HG03565 (cell line): ENCODE measurements at regions not wholly inside any gene's neighbourhood (a gene's known extent, or its start where the extent isn't known, plus 50 kb on each side); places are given as distances from the start of the nearest gene placed in this dataset.

ENCODE experiments used
- ATAC-seq: cut with Tn5 transposase; IDR thresholded peaks from one replicate; pipeline ENCODE4 v1.9.1; 2021; ENCODE audit warnings: mild to moderate bottlenecking, moderate library complexity; ENCODE audit not compliant: unreplicated experiment

- no peak for ATAC-seq
These were observed 133.1 kb upstream of the SPDL1 start for GRCh38 chr5:169450464-169450863.

- no peak for ATAC-seq
These were observed 134.7 kb upstream of the SPDL1 start for GRCh38 chr5:169448826-169449225.

- ATAC-seq, result no peak
These were observed 138.4 kb upstream of the SPDL1 start for GRCh38 chr5:169445191-169445590.

GRCh38 chr5:169442913-169443784 lies 140.4 kb upstream of the SPDL1 start:
- ATAC-seq, result no peak

DNA sequence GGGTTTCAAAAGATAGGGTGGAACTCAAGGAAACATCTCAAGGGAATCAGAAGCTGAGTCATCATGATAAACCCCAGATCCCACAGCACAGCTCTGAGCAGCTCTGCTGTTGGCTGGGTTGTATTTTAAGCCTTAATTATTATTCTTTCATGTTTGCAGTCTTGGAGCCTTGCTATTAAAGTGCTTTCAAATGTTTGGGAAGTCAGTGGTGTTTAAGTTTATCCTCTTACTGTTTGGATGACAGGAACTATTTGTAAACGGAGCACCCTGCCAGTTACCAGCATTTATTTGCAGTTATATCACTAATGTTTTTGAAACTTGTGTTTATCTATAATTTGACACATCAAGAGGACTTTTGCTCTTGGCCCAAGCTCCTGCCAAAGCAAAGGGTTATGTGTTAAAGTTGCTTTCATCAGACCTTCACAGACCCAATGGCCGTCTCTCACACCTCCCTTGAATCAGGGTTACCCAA lies 141.1 kb upstream of the SPDL1 start:
- ATAC-seq, result no peak

DNA sequence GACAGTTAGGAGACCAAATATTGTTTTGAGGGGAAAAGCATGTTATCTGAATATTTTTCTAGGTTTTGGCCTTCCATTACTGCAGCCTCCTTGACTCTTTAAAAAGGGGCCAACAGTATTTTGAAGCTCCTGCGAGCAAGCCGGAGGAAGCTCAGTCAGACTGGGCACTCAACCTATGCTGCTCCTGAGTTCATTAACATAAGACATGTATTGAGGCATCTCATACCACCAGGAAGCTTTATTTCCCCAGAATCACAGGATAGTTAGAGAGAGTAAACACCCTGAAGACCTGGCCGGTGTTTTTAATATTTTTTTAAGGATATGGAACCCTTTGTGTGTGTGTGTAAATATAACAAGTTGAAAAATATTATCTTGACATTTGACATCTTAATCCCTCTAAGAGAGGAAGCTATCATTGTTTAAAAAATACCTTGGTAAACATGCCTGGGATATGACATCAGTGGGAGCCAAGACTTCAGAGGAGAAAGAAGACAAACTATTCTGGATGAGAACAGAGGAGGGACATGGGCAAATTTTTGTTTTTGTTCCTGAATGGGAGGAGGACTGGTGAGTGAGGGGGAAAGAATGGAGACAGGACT lies 139.3 kb upstream of the SLIT3 start:
- ATAC-seq, result no peak

DNA sequence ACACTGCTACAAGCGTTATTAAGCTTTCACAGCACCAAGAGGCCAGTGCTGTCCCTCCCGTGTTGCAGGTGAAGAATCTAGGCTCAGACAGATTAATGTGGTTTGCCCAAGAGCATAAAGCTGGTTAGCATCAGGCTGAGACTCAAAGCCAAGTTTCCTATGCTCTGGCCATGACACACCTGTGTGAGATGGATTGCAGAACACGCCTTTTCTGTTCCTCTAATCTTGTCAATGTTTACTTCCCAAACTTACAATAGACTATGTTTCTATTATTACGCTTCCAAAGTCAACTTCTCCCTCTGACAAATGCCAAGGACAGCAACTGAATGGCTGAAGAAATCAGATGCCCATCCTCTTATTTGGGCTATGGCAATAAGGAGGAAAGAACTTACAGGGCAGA lies 138.4 kb upstream of the SLIT3 start:
- no peak for ATAC-seq

DNA sequence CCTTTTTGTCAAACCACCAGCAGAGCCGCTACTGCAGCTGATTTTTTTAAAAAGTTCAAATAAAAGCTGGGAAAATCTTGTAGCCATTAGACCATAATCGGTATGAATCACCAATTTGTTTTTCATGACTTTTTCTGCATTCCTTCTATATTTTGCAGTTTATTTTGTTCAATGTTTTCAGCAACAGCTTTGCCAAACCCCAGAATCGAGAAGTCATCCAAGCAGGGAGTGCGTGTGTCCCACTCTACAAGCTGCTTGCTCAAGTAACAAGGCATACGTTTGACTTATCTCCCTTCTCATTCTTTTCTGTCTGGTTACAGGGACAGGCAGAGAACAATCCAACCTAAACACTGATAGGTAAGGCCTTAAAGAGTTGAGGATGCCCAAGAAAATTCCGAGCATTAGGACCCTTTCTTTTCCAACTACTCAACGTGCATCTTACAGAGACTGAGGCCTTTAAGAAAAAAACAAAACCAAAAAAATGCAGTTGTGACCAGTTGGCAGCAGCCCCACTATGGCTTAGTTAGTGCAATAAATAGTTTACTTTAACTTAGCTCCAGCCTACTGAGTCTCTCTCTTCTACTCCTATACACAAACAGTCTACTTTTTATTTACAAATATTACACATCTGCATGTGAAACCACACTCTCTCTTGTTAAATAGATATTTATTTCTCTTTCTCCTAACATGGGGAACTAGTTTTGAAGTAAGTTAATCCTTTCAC lies 134.7 kb upstream of the SLIT3 start:
- no peak for ATAC-seq

DNA sequence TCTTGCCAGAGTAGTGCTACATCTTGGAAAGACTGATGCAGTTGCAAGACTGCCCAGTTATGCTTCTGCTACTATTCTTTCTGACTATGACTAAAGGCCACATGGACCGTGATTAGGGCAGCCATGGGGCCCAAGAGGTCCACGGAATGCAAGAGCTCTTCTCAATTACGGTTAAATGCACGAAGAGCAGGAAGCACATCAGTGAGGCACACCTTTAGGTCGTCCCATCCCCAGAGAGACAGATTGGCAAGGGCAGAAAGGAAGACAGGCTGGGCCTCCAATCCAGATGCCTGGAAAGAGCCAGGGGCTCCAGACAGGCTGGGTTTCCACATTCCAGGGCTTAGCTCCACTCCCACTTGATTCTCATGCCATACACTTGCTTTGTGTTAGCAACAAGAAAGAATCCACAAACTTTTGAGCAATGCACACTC lies 132.3 kb upstream of the SLIT3 start:
- ATAC-seq, result no peak

GRCh38 chr5:169431386-169431785 lies 130.4 kb upstream of the SLIT3 start:
- ATAC-seq, result no peak

- ATAC-seq, result no peak
These were observed 129.7 kb upstream of the SLIT3 start for GRCh38 chr5:169430671-169431070.

- no peak for ATAC-seq
These were observed 128.1 kb upstream of the SLIT3 start for GRCh38 chr5:169429044-169429443.

DNA sequence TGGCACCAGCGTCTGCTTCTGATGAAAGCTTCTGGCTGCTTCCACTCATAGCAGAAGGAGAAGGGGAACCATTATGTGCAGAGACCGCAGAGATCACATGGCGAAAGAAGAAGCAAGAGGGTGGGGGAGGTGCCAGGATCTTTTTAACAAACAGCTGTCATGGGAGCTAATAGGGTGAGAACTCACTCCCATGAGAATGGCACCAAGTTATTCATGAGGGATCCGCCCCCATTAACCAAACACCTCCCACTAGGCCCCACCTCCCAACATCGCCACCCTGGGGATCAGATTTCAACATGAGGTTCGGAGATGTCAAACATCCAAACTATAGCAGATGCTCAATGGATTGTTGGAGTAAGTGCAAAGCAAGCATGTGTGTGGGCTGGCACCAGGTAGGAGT lies 125.8 kb upstream of the SLIT3 start:
- ATAC-seq, result no peak

DNA sequence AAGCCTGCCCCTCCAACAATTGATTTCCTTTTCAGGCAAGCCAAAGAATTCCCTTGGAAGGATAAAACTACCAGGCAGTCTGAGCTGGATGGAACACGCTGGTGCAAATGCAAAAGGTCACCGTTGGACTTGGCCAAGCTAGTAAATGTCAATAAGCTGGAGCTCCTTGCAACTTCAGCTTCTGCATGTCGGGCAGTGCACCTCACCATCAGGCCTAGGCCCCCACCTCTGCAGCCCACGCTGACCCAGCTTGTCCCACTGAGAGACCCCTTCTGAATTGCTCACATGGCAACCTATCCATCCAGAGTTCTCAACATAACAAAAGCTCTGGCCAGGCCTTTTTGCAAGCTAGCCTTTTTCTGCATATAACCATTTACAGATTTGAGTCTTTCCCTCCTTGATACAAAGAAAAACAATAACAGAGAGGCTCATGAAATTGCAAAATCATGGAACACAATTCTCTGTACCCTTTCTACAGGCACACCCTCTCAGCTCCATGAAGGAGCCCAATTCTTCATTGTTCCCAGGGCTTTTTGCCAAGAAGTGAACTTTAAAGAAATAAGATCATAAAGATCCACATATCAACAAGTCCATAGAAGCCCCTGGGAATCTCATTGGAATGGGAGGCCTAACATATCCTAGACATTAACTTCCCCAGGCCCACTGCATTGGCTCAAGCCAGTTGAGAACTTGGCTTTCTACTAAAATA lies 123.9 kb upstream of the SLIT3 start:
- ATAC-seq, result no peak

- ATAC-seq, result no peak
These were observed 123.3 kb upstream of the SLIT3 start for GRCh38 chr5:169424279-169424655.

DNA sequence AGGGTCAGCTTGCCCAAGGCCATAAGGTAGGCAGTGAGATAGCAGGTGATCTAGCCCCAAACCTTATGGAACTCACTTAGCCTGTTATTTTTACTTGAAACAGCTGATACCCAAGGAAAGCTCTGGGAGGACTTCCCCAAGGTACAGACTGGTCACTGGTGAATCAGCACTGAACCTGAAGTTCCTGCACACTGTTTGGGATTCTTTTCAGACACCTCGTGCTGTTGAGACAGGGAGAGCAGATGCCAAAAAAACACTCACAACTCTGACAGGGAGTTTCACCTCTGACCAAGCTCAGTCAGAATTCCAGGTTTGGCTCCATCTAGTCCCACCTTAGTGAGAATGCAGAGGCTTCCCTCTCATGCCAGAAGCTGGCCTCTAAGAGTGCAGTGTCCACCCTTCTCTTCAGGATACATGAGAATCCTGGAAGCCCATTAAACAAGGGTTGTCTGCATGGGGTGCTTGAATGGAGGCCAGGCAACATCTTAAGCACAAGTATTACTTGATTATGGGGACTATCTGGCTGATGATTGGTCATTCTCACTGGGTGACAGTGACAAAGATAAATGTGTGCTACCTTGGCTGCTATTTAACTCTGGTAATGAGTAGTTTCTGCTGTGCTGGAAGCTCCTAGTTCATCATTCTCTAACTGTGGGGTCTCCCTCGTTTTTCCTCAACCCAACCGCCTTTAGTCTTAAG lies 122.8 kb upstream of the SLIT3 start:
- ATAC-seq, result no peak

DNA sequence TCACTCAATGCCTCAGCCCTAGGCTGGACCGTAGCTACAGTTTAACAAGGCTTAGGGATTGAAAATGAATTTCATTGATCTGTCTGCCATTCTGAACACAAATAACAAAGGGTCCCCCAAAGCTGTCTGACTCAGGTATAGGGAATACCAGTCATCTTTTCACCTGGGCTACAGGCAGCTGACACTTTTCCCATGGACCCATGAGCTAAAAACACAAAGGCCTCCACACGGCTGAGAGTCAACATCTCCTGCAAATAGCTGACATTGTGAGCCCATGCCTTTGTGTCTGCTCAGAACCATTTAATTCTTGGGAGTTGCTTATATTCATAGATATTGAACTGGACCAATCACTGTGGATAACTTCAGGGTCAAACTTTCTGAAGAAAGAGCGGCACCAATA lies 121.1 kb upstream of the SLIT3 start:
- ATAC-seq, result no peak

DNA sequence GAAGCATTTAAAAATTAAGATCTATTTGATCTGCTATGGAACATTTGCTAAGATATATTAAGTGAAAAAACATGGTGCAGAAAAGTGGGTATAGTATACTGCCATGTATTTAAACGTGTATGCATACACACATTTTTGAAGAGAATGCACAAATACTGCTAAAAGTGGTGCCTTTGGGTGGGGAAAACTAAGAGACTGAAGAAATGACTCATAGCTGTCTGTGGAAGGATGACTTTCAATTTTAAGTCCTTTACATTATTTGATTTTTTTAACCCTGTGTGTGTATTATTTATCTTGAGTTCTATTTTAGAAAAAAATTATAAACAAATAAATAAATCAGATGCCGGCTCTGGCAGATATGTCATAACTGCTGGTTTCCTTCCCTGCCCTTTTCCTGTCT lies 120.7 kb upstream of the SLIT3 start:
- no peak for ATAC-seq

GRCh38 chr5:169417676-169418075 lies 116.7 kb upstream of the SLIT3 start:
- no peak for ATAC-seq

- ATAC-seq, result peak; percentile 97
These were observed 115.8 kb upstream of the SLIT3 start for GRCh38 chr5:169416583-169417196.
